HepG2 (cell line): ENCODE measurements at regions not wholly inside any gene's neighbourhood (a gene's known extent, or its start where the extent isn't known, plus 50 kb on each side); places are given as distances from the start of the nearest gene placed in this dataset.

Experiments
- ATAC-seq: fragments of 200-7000 bp; cut with Tn5 transposase; 3 replicates; pipeline ENCODE4 v1.9.1; 2020; ENCODE audit warnings: mild to moderate bottlenecking, moderate library complexity
- BruUV-seq: library from RNA; stranded (reverse); fragments of 400-500 nt; replicated peaks from 2 replicates; lab custom pipeline; 2021; lab: Mats Ljungman, UMichigan
- CTCF ChIA-PET: fragments of 300-600 bp; formaldehyde crosslinking; extraction: SDS; loops from one replicate; lab custom pipeline; 2021; ENCODE audit warnings: low total read pairs, inconsistent platforms, low intra/inter-chr PET ratio; lab: Yijun Ruan, JAX
- POLR2A ChIA-PET: fragments of 350-600 bp; sonication (Branson Sonifier 250); formaldehyde crosslinking; loops from one replicate; lab custom pipeline; 2020; ENCODE audit warnings: antibody characterized with exemption, inconsistent platforms; lab: Yijun Ruan, JAX
- DNase-seq: peaks from one replicate; pipeline ENCODE4 v3.0.0-alpha.2; 2015; ENCODE audit warnings: low spot score
- FAIRE-seq: peaks from 3 replicates; lab custom pipeline; 2011; peaks lifted over from hg19 to GRCh38; lab: Jason Lieb, UNC
- H2AFZ ChIP-seq: one replicate; pipeline ENCODE4 v1.6.1; 2011; ENCODE audit warnings: low read length, inconsistent platforms
- H3K27ac ChIP-seq: fragments of 300-600 bp; 3 replicates; pipeline ENCODE4 v1.8.0; 2011; ENCODE audit warnings: mixed run types, mild to moderate bottlenecking, mixed read lengths, low read length, inconsistent platforms; ENCODE audit not compliant: insufficient read depth; ENCODE audit errors: extremely low read length
- H3K27me3 ChIP-seq, 2 experiments: fragments of 200-600 bp in 1 of 2; 2 replicates in 1 of 2; 3 replicates in 1 of 2; pipeline versions ENCODE4 v1.6.0 to v1.8.0; 2011; ENCODE audit warnings: low read length in 2 of 2, mild to moderate bottlenecking in 2 of 2, moderate library complexity in 2 of 2, inconsistent platforms in 1 of 2; ENCODE audit not compliant: insufficient read depth in 2 of 2, control insufficient read depth in 1 of 2
- H3K36me3 ChIP-seq, 2 experiments: fragments of 200-600 bp in 1 of 2; replicated peaks in 1 of 2; 2 replicates in 1 of 2; 3 replicates in 1 of 2; pipeline versions ENCODE4 v1.5.1 to v1.8.0; 2011; ENCODE audit warnings: low read length in 2 of 2, inconsistent platforms in 1 of 2; ENCODE audit not compliant: insufficient read depth in 2 of 2, control insufficient read depth in 1 of 2
- H3K4me1 ChIP-seq: 2 replicates; pipeline ENCODE4 v1.5.1; 2012; ENCODE audit warnings: low read length, inconsistent platforms; ENCODE audit not compliant: insufficient read depth
- H3K4me2 ChIP-seq: 2 replicates; pipeline ENCODE4 v1.6.0; 2011; ENCODE audit warnings: low read depth, low read length, inconsistent platforms
- H3K4me3 ChIP-seq, 3 experiments: fragments of 200-600 bp in 1 of 3; sonication (generic), shearing (Covaris generic) in 1 of 3; replicated peaks in 1 of 3; 2 replicates each; pipeline ENCODE4 v1.5.1; 2011 to 2016; ENCODE audit warnings: low read length in 3 of 3, inconsistent platforms in 2 of 3, low read depth in 2 of 3, mild to moderate bottlenecking in 2 of 3, control low read depth in 1 of 3, mixed read lengths in 1 of 3; ENCODE audit not compliant: insufficient read depth in 1 of 3
- H3K79me2 ChIP-seq: one replicate; pipeline ENCODE4 v1.6.1; 2011; ENCODE audit warnings: low read length, inconsistent platforms; ENCODE audit not compliant: insufficient read depth
- H3K9ac ChIP-seq: 2 replicates; pipeline ENCODE4 v1.6.0; 2011; ENCODE audit warnings: mild to moderate bottlenecking, low read depth, low read length, inconsistent platforms; ENCODE audit not compliant: insufficient read depth
- H3K9me3 ChIP-seq: 2 replicates; pipeline ENCODE4 v1.5.1; 2012; ENCODE audit warnings: mild to moderate bottlenecking, low read length
- H4K20me1 ChIP-seq: 2 replicates; pipeline ENCODE4 v1.6.0; 2011; ENCODE audit warnings: inconsistent platforms, mild to moderate bottlenecking, low read length, moderate library complexity; ENCODE audit not compliant: insufficient read depth
- CAMTA2 ChIP-seq: sonication (generic); formaldehyde crosslinking; IDR thresholded peaks from 2 replicates; pipeline ENCODE4 v1.4.0; 2020; ENCODE audit warnings: mild to moderate bottlenecking, missing genetic modification reagents, borderline replicate concordance
- CSRNP1 ChIP-seq: sonication (generic); formaldehyde crosslinking; IDR thresholded peaks from 2 replicates; pipeline ENCODE4 v1.8.1; 2023; ENCODE audit warnings: mild to moderate bottlenecking, missing genetic modification reagents
- ELF4 ChIP-seq: sonication (generic); formaldehyde crosslinking; IDR thresholded peaks from 2 replicates; pipeline ENCODE4 v1.5.0; 2020; ENCODE audit warnings: missing genetic modification reagents, mild to moderate bottlenecking, moderate library complexity, borderline replicate concordance
- ETV5 ChIP-seq: IDR thresholded peaks from 2 replicates; pipeline ENCODE4 v1.6.1; 2018; ENCODE audit warnings: missing biosample characterization, missing genetic modification reagents, inconsistent platforms, borderline replicate concordance
- HDAC2 ChIP-seq: sonication (generic); formaldehyde crosslinking; IDR thresholded peaks from 2 replicates; pipeline ENCODE4 v1.4.0; 2020; ENCODE audit warnings: missing genetic modification reagents
- KLF15 ChIP-seq: sonication (generic); formaldehyde crosslinking; IDR thresholded peaks from 2 replicates; pipeline ENCODE4 v1.8.1; 2023; ENCODE audit warnings: borderline replicate concordance, mild to moderate bottlenecking, inconsistent platforms, missing genetic modification reagents, mixed read lengths
- NFATC3 ChIP-seq: sonication (generic); formaldehyde crosslinking; IDR thresholded peaks from 2 replicates; pipeline ENCODE4 v1.5.1; 2020; ENCODE audit warnings: mild to moderate bottlenecking, missing genetic modification reagents
- PREB ChIP-seq: sonication (generic); formaldehyde crosslinking; IDR thresholded peaks from 2 replicates; pipeline ENCODE4 v1.4.0; 2020; ENCODE audit warnings: missing genetic modification reagents
- RERE ChIP-seq: IDR thresholded peaks from 2 replicates; pipeline ENCODE4 v1.6.1; 2016; ENCODE audit warnings: low read depth, missing genetic modification reagents, missing compliant biosample characterization
- SPEN ChIP-seq: sonication (generic); formaldehyde crosslinking; IDR thresholded peaks from 2 replicates; pipeline ENCODE4 v1.5.1; 2020; ENCODE audit warnings: low read depth, mild to moderate bottlenecking, missing genetic modification reagents
- SYNCRIP ChIP-seq: fragments of 200-400 bp; formaldehyde crosslinking; IDR thresholded peaks from 2 replicates; pipeline ENCODE4 v1.6.1; 2018; ENCODE audit warnings: mild to moderate bottlenecking, low read depth, low read length; ENCODE audit not compliant: insufficient read depth
- ZNF251 ChIP-seq: sonication (generic); formaldehyde crosslinking; IDR thresholded peaks from 2 replicates; pipeline ENCODE4 v1.9.0; 2021; ENCODE audit warnings: mild to moderate bottlenecking, missing genetic modification reagents
- ZNF343 ChIP-seq: sonication (generic); formaldehyde crosslinking; IDR thresholded peaks from 2 replicates; pipeline ENCODE4 v1.4.0; 2020; ENCODE audit warnings: mild to moderate bottlenecking, missing genetic modification reagents
- ZNF614 ChIP-seq: IDR thresholded peaks from 2 replicates; pipeline ENCODE4 v1.6.1; 2018; ENCODE audit warnings: missing biosample characterization, missing genetic modification reagents, inconsistent platforms, borderline replicate concordance
- WGBS: methylation state at CpG from one replicate; pipeline ENCODE4 v1.1.6; 2017; ENCODE audit warnings: low lambda C conversion rate; 5-methylcytosine and 5-hydroxymethylcytosine counted together
- in situ Hi-C: cut with HindIII; loops from 2 replicates; pipeline ENCODE4 v1.10.0; 2017; ENCODE audit warnings: low pct_unique_long_range_greater_than_20kb; ENCODE audit not compliant: extremely low pct_ligation_motif_present
- intact Hi-C: fragments of 100-400 bp; cut with micrococcal nuclease; formaldehyde crosslinking; loops from one replicate; pipeline ENCODE4 v1.10.0; 2022; ENCODE audit not compliant: unreplicated experiment

GRCh38 chr2:41880561-41881243 lies 167.1 kb upstream of the PKDCC start:
- intact Hi-C loops = no loop called here
- BruUV-seq = no TSS peak
- TF ChIP-seq HDAC2 (CRISPR knock-in tag) = no peak
- TF ChIP-seq PREB (CRISPR knock-in tag) = no peak
- no peak for TF ChIP-seq ZNF614 (CRISPR knock-in tag)
- no peak for TF ChIP-seq SPEN (CRISPR knock-in tag)
- no peak for TF ChIP-seq RERE (CRISPR knock-in tag)
- no peak for TF ChIP-seq KLF15 (CRISPR knock-in tag)
- TF ChIP-seq ZNF251 (CRISPR knock-in tag) = no peak
- no peak for TF ChIP-seq ETV5 (CRISPR knock-in tag)
- TF ChIP-seq ELF4 (CRISPR knock-in tag) = no peak
- TF ChIP-seq ZNF343 (CRISPR knock-in tag) = no peak
- no peak for TF ChIP-seq CSRNP1 (CRISPR knock-in tag)
- no peak for TF ChIP-seq SYNCRIP
- no peak for TF ChIP-seq NFATC3 (CRISPR knock-in tag)
- TF ChIP-seq CAMTA2 (CRISPR knock-in tag) = no peak

More at GRCh38 chr2:41880561-41881243, 167.1 kb upstream of the PKDCC start:
- POLR2A ChIA-PET = no interaction called here
- Histone ChIP-seq H3K9ac (no peak overlapping the region), H4K20me1 (no peaks in the 10 kb centered on the region), H2AFZ (no peak overlapping the region), H3K4me2 (no peak overlapping the region), H3K9me3 (no peaks in the 10 kb centered on the region), H3K4me1 (peaks cover 9% of the 10 kb centered on the region; the same call in 1 of the 2 replicates), H3K4me3 (no peak overlapping the region), H3K27me3 (peaks cover 2 to 49% of the 10 kb centered on the region in 2 experiments), H3K79me2 (no peaks in the 10 kb centered on the region), H3K36me3 (no peaks in the 10 kb centered on the region), H3K27ac (no peak overlapping the region)
- FAIRE-seq (no peak), ATAC-seq (no peak), DNase-seq (no peak)
- in situ Hi-C loops = no loop called here
- CTCF ChIA-PET = no interaction called here
- WGBS = 7% methylated on average over 3 of the region's 3 CpGs
